ENCODE measurements at regions not wholly inside any gene's neighbourhood (a gene's known extent, or its start where the extent isn't known, plus 50 kb on each side); places are given as distances from the start of the nearest gene placed in this dataset.
"Not testable (repeated sequence)": the region's sequence is repeated elsewhere in the genome, so short reads cannot be mapped to it uniquely, and the experiment has no call there.

GRCh38 chr1:242811092-242811840, 286.8 kb upstream of the PLD5 start:
- intact Hi-C loops (cut with DNase I; ENCODE audit: low total_unique reads), result loop anchor here (10.0 kb wide), 1 partner anchor 986 kb away; no protein-coding TSS in a partner anchor
- H3K4me3 ChIP-seq, result no peak overlapping the region
- no peaks in the 10 kb centered on the region for H3K36me3 ChIP-seq
- no peaks in the 10 kb centered on the region for H3K4me1 ChIP-seq
- no peak for TF ChIP-seq CTCF (IDR thresholded peaks at IDR 0.05)
- no peak for TF ChIP-seq POLR2A (IDR thresholded peaks at IDR 0.05)
- no peak for TF ChIP-seq POLR2AphosphoS5 (IDR thresholded peaks at IDR 0.05)
- H3K9me3 ChIP-seq, result no peaks in the 10 kb centered on the region
- no peaks in the 10 kb centered on the region for H3K27me3 ChIP-seq
- DNase-seq (ENCODE audit: low spot score in 2 of 2), result no peak
- no peak overlapping the region for H3K27ac ChIP-seq

- H3K4me3 ChIP-seq, result no peak overlapping the region
- H3K9me3 ChIP-seq, result no peaks in the 10 kb centered on the region
- no peaks in the 10 kb centered on the region for H3K27me3 ChIP-seq
- H3K4me1 ChIP-seq, result no peaks in the 10 kb centered on the region
- H3K27ac ChIP-seq, result no peak overlapping the region
- intact Hi-C loops (cut with DNase I; ENCODE audit: low total_unique reads), result no loop called here
- TF ChIP-seq POLR2AphosphoS5 (IDR thresholded peaks at IDR 0.05) (no peak), POLR2A (IDR thresholded peaks at IDR 0.05) (no peak), CTCF (IDR thresholded peaks at IDR 0.05) (no peak)
- H3K36me3 ChIP-seq, result no peaks in the 10 kb centered on the region
- DNase-seq (ENCODE audit: low spot score in 2 of 2), result no peak
Observed at GRCh38 chr1:242806324-242806723, 281.8 kb upstream of the PLD5 start.

GRCh38 chr1:242805360-242805759, 280.9 kb upstream of the PLD5 start:
- H3K9me3 ChIP-seq; H3K4me1 ChIP-seq; H3K4me3 ChIP-seq; DNase-seq (ENCODE audit: low spot score in 2 of 2); H3K27ac ChIP-seq; intact Hi-C loops (cut with DNase I; ENCODE audit: low total_unique reads); H3K27me3 ChIP-seq; H3K36me3 ChIP-seq: not testable (repeated sequence)

GRCh38 chr1:242802973-242803372, 278.5 kb upstream of the PLD5 start:
- Histone ChIP-seq H3K4me3 (no peak overlapping the region), H3K9me3 (no peaks in the 10 kb centered on the region), H3K27ac (no peak overlapping the region), H3K4me1 (no peaks in the 10 kb centered on the region), H3K27me3 (no peaks in the 10 kb centered on the region), H3K36me3 (no peaks in the 10 kb centered on the region)
- no peak for TF ChIP-seq POLR2AphosphoS5 (IDR thresholded peaks at IDR 0.05)
- no peak for TF ChIP-seq CTCF (IDR thresholded peaks at IDR 0.05)
- TF ChIP-seq POLR2A (IDR thresholded peaks at IDR 0.05), result no peak
- no peak for DNase-seq (ENCODE audit: low spot score in 2 of 2)
- intact Hi-C loops (cut with DNase I; ENCODE audit: low total_unique reads), result no loop called here

- no peaks in the 10 kb centered on the region for H3K4me1 ChIP-seq
- H3K9me3 ChIP-seq, result no peaks in the 10 kb centered on the region
- intact Hi-C loops (cut with DNase I; ENCODE audit: low total_unique reads), result no loop called here
- no peak for TF ChIP-seq CTCF (IDR thresholded peaks at IDR 0.05)
- TF ChIP-seq POLR2A (IDR thresholded peaks at IDR 0.05), result no peak
- no peak for TF ChIP-seq POLR2AphosphoS5 (IDR thresholded peaks at IDR 0.05)
- H3K36me3 ChIP-seq, result no peaks in the 10 kb centered on the region
- H3K27ac ChIP-seq, result no peak overlapping the region
- DNase-seq (ENCODE audit: low spot score in 2 of 2), result no peak
- H3K27me3 ChIP-seq, result no peaks in the 10 kb centered on the region
- H3K4me3 ChIP-seq, result no peak overlapping the region
Observed at GRCh38 chr1:242800521-242800920, 276.0 kb upstream of the PLD5 start.

All from breast epithelium (tissue), 4 donors.